Astrocyte (in vitro differentiated cells and primary cell): ENCODE measurements at regions not wholly inside any gene's neighbourhood (a gene's known extent, or its start where the extent isn't known, plus 50 kb on each side); places are given as distances from the start of the nearest gene placed in this dataset.

Experiments used
- DNase-seq: peaks from one replicate; pipeline ENCODE4 v3.0.0-alpha.2; 2010; ENCODE audit warnings: low read depth
- FAIRE-seq: peaks from 2 replicates; lab custom pipeline; 2011; peaks lifted over from hg19 to GRCh38; lab: Jason Lieb, UNC
- H2AFZ ChIP-seq: 2 replicates; pipeline ENCODE4 v1.6.0; 2012; ENCODE audit warnings: low read depth, low read length, inconsistent platforms
- H3K27ac ChIP-seq: 2 replicates; pipeline ENCODE4 v1.5.1; 2011; ENCODE audit warnings: low read depth, low read length, inconsistent platforms
- H3K27me3 ChIP-seq: 2 replicates; pipeline ENCODE4 v1.6.0; 2011; ENCODE audit warnings: low read length, inconsistent platforms; ENCODE audit not compliant: insufficient read depth
- H3K36me3 ChIP-seq: 2 replicates; pipeline ENCODE4 v1.5.1; 2011; ENCODE audit warnings: low read length, inconsistent platforms; ENCODE audit not compliant: insufficient read depth
- H3K4me1 ChIP-seq: 2 replicates; pipeline ENCODE4 v1.5.1; 2011; ENCODE audit warnings: low read length, inconsistent platforms; ENCODE audit not compliant: insufficient read depth
- H3K4me2 ChIP-seq: 2 replicates; pipeline ENCODE4 v1.6.0; 2012; ENCODE audit warnings: low read length, inconsistent platforms
- H3K4me3 ChIP-seq: 2 replicates; pipeline ENCODE4 v1.5.1; 2011; ENCODE audit warnings: low read depth, mild to moderate bottlenecking, low read length, inconsistent platforms; ENCODE audit not compliant: insufficient read depth
- H3K79me2 ChIP-seq: 2 replicates; pipeline ENCODE4 v1.6.0; 2012; ENCODE audit warnings: mild to moderate bottlenecking, low read length, inconsistent platforms; ENCODE audit not compliant: insufficient read depth
- H3K9ac ChIP-seq: 2 replicates; pipeline ENCODE4 v1.6.0; 2012; ENCODE audit warnings: mild to moderate bottlenecking, low read length, inconsistent platforms
- H3K9me3 ChIP-seq: 2 replicates; pipeline ENCODE4 v1.5.1; 2012; ENCODE audit warnings: low read depth, mild to moderate bottlenecking, low read length, inconsistent platforms; ENCODE audit not compliant: insufficient read depth
- H4K20me1 ChIP-seq: 2 replicates; pipeline ENCODE4 v1.6.0; 2012; ENCODE audit warnings: low read length, inconsistent platforms; ENCODE audit not compliant: insufficient read depth
- H3K27ac Mint-ChIP-seq: one replicate; pipeline ENCODE4 v1.8.0; 2021; ENCODE audit warnings: mild to moderate bottlenecking, mixed read lengths; ENCODE audit not compliant: unreplicated experiment
- H3K27me3 Mint-ChIP-seq: one replicate; pipeline ENCODE4 v1.8.0; 2021; ENCODE audit warnings: low read depth, mixed read lengths; ENCODE audit not compliant: unreplicated experiment
- H3K36me3 Mint-ChIP-seq: one replicate; pipeline ENCODE4 v1.8.0; 2021; ENCODE audit warnings: low read depth, mixed read lengths; ENCODE audit not compliant: unreplicated experiment
- H3K4me1 Mint-ChIP-seq: one replicate; pipeline ENCODE4 v1.8.0; 2021; ENCODE audit warnings: low read depth, mixed read lengths; ENCODE audit not compliant: unreplicated experiment
- H3K4me3 Mint-ChIP-seq: one replicate; pipeline ENCODE4 v1.8.0; 2021; ENCODE audit warnings: mild to moderate bottlenecking, moderate library complexity, mixed read lengths; ENCODE audit not compliant: unreplicated experiment
- H3K9me3 Mint-ChIP-seq: one replicate; pipeline ENCODE4 v1.8.0; 2021; ENCODE audit warnings: mild to moderate bottlenecking, mixed read lengths; ENCODE audit not compliant: unreplicated experiment
- EZH2 ChIP-seq: IDR thresholded peaks from 2 replicates; pipeline ENCODE4 v1.6.1; 2012; ENCODE audit warnings: mild to moderate bottlenecking, low read length, inconsistent platforms; ENCODE audit not compliant: insufficient read depth
- TF ChIP-seq, protein P1 (sequence below): IDR thresholded peaks from 2 replicates; pipeline ENCODE4 v1.5.1; 2011; ENCODE audit warnings: low read depth, mild to moderate bottlenecking, inconsistent platforms, low read length, moderate library complexity; ENCODE audit not compliant: insufficient read depth

DNA sequence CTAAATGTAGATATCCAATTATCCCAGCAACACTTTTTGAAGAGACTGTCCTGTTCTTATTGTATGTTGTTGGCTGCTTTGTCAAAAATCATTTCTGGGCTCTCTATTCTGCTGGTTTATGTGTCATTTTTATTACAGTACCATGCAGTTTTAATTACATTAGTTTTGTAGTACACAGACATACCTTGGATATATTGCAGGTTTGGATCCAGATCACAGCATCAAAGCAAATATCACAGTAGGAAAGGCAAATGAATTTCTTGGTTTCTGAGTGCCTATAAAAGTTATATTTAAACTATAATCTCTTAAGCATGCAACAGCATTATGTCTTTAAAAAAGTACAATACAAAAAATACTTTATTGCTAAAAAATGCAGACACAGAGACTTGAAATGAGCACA, 564.2 kb upstream of the MIR17HG start:
- Histone ChIP-seq H3K4me2 (no peak overlapping the region), H3K36me3 (no peaks in the 10 kb centered on the region), H3K27ac (no peak overlapping the region), H3K9me3 (no peaks in the 10 kb centered on the region), H3K4me1 (no peaks in the 10 kb centered on the region), H4K20me1 (no peaks in the 10 kb centered on the region), H2AFZ (no peak overlapping the region), H3K9ac (no peak overlapping the region), H3K79me2 (no peaks in the 10 kb centered on the region), H3K4me3 (no peak overlapping the region), H3K27me3 (no peaks in the 10 kb centered on the region)
- FAIRE-seq: no peak
- Mint-ChIP-seq H3K4me3 (no peak overlapping the region), H3K36me3 (no peaks in the 10 kb centered on the region), H3K4me1 (no peaks in the 10 kb centered on the region), H3K9me3 (peaks cover 3% of the 10 kb centered on the region), H3K27me3 (no peaks in the 10 kb centered on the region), H3K27ac (no peak overlapping the region)
- TF ChIP-seq EZH2: no peak
- TF ChIP-seq, protein P1, sequence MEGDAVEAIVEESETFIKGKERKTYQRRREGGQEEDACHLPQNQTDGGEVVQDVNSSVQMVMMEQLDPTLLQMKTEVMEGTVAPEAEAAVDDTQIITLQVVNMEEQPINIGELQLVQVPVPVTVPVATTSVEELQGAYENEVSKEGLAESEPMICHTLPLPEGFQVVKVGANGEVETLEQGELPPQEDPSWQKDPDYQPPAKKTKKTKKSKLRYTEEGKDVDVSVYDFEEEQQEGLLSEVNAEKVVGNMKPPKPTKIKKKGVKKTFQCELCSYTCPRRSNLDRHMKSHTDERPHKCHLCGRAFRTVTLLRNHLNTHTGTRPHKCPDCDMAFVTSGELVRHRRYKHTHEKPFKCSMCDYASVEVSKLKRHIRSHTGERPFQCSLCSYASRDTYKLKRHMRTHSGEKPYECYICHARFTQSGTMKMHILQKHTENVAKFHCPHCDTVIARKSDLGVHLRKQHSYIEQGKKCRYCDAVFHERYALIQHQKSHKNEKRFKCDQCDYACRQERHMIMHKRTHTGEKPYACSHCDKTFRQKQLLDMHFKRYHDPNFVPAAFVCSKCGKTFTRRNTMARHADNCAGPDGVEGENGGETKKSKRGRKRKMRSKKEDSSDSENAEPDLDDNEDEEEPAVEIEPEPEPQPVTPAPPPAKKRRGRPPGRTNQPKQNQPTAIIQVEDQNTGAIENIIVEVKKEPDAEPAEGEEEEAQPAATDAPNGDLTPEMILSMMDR: no peak
- DNase-seq: no peak

DNA sequence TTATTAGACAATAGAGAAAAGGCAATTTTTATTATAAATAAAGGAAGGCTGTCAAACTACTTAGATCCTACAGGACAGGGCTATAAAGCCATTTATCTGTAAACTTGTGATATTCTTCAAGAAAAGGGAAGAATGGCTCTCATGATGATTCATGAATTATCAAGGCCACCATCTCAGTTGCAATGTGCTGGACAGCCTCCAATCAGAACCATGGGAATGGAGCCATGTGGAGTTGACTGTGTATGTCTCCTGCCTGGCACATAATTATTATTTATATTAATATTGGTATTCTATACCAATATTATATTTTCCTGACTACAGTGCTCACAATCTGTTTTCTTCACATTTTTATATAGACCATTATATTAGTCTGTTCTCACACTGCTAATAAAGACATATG, 560.5 kb upstream of the MIR17HG start:
- Histone ChIP-seq H3K4me1 (no peaks in the 10 kb centered on the region), H3K4me2 (no peak overlapping the region), H3K9me3 (no peaks in the 10 kb centered on the region), H3K79me2 (no peaks in the 10 kb centered on the region), H3K4me3 (no peak overlapping the region), H3K27ac (no peak overlapping the region), H3K9ac (no peak overlapping the region), H2AFZ (no peak overlapping the region), H3K27me3 (no peaks in the 10 kb centered on the region), H3K36me3 (no peaks in the 10 kb centered on the region), H4K20me1 (no peaks in the 10 kb centered on the region)
- Mint-ChIP-seq H3K27ac (no peak overlapping the region), H3K9me3 (peaks cover 3% of the 10 kb centered on the region), H3K36me3 (no peaks in the 10 kb centered on the region), H3K27me3 (no peaks in the 10 kb centered on the region), H3K4me1 (no peaks in the 10 kb centered on the region), H3K4me3 (no peak overlapping the region)
- DNase-seq: peak; percentile 5
- FAIRE-seq: no peak
- TF ChIP-seq EZH2: no peak
- TF ChIP-seq, protein P1: no peak

DNA sequence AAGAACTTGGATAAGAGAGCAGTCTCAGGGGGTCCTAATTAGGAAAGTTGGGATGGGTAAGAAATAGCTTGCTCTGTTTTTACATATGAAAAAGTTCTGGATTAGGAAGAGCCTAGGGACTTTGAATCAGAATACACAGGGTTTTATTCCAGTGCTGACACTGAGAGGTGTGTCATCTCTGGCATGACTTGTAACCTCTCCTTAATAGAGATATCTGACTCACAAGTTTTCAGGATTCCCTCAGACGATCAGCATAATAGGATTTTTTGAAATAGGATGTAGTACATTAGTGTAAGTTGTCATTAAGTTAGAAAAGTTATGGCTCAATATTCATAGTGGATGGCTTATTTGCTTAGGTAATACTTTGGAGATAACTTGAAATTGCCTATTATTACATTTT, 555.2 kb upstream of the MIR17HG start:
- no peak overlapping the region for H3K4me2 ChIP-seq
- no peak for FAIRE-seq
- no peak overlapping the region for H3K4me3 Mint-ChIP-seq

More for the DNA sequence above, 555.2 kb upstream of the MIR17HG start:
- Histone ChIP-seq H4K20me1 (no peaks in the 10 kb centered on the region), H3K9ac (no peak overlapping the region), H3K4me1 (no peaks in the 10 kb centered on the region), H3K27me3 (no peaks in the 10 kb centered on the region), H3K36me3 (no peaks in the 10 kb centered on the region), H3K27ac (no peak overlapping the region), H3K79me2 (no peaks in the 10 kb centered on the region), H2AFZ (no peak overlapping the region), H3K9me3 (no peaks in the 10 kb centered on the region), H3K4me3 (no peak overlapping the region)
- peak; percentile 6 for DNase-seq
- TF ChIP-seq, protein P1: no peak
- TF ChIP-seq EZH2: no peak
- H3K9me3 Mint-ChIP-seq: peaks cover 2% of the 10 kb centered on the region
- H3K27me3 Mint-ChIP-seq: peaks cover 2% of the 10 kb centered on the region
- H3K36me3 Mint-ChIP-seq: no peaks in the 10 kb centered on the region
- H3K4me1 Mint-ChIP-seq: peaks cover 2% of the 10 kb centered on the region
- no peak overlapping the region for H3K27ac Mint-ChIP-seq
